ENCODE measurements at regions not wholly inside any gene's neighbourhood (a gene's known extent, or its start where the extent isn't known, plus 50 kb on each side); places are given as distances from the start of the nearest gene placed in this dataset.

- Histone ChIP-seq H3K36me3 (no peaks in the 10 kb centered on the region), H3K27ac (no peak overlapping the region), H3K9me3 (no peaks in the 10 kb centered on the region), H3K4me1 (peaks cover 6 to 43% (median 18%) of the 10 kb centered on the region in 4 donors), H3K4me3 (no peak overlapping the region), H3K27me3 (no peaks in the 10 kb centered on the region)
- DNase-seq: no peak
- no peak for TF ChIP-seq CTCF (IDR thresholded peaks at IDR 0.05)
- no peak for TF ChIP-seq EP300 (IDR thresholded peaks at IDR 0.05)
- no peak for TF ChIP-seq POLR2AphosphoS5 (IDR thresholded peaks at IDR 0.05)
- TF ChIP-seq POLR2A (IDR thresholded peaks at IDR 0.05): no peak
- intact Hi-C loops (cut with DNase I; ENCODE audit: low total_unique reads): no loop called here
- WGBS, 5 donors: 87 to 97% (median 95%) methylated on average over 16 of the region's 16 CpGs
Measured at GRCh38 chr6:168161371-168161750, 82.3 kb upstream of the FRMD1 start.

- intact Hi-C loops (cut with DNase I; ENCODE audit: low total_unique reads): no loop called here
- WGBS, 5 donors: 93 to 97% (median 95%) methylated on average over 22 to 25 of the region's 25 CpGs
Measured at GRCh38 chr6:168160506-168161370, 81.7 kb upstream of the FRMD1 start.

GRCh38 chr6:168159506-168159905 is 80.5 kb upstream of the FRMD1 start:
- Histone ChIP-seq H3K4me1 (peaks cover 6 to 47% (median 18%) of the 10 kb centered on the region in 4 donors), H3K36me3 (no peaks in the 10 kb centered on the region), H3K27me3 (no peaks in the 10 kb centered on the region), H3K4me3 (no peak overlapping the region), H3K9me3 (no peaks in the 10 kb centered on the region), H3K27ac (no peak overlapping the region)
- intact Hi-C loops (cut with DNase I; ENCODE audit: low total_unique reads): no loop called here
- no peak for DNase-seq
- WGBS, 5 donors: 83 to 97% (median 86%) methylated on average over 8 of the region's 8 CpGs
- TF ChIP-seq POLR2A (IDR thresholded peaks at IDR 0.05) (no peak), CTCF (IDR thresholded peaks at IDR 0.05) (no peak), EP300 (IDR thresholded peaks at IDR 0.05) (no peak), POLR2AphosphoS5 (IDR thresholded peaks at IDR 0.05) (no peak)

More at GRCh38 chr6:168160506-168161370, 81.7 kb upstream of the FRMD1 start:
- no peak for TF ChIP-seq POLR2AphosphoS5 (IDR thresholded peaks at IDR 0.05)
- Histone ChIP-seq H3K36me3 (no peaks in the 10 kb centered on the region), H3K4me3 (no peak overlapping the region), H3K4me1 (peaks cover 6 to 47% (median 18%) of the 10 kb centered on the region in 4 donors), H3K9me3 (no peaks in the 10 kb centered on the region), H3K27ac (no peak overlapping the region), H3K27me3 (no peaks in the 10 kb centered on the region)
- DNase-seq: no peak

GRCh38 chr6:168158980-168159349 is 80.0 kb upstream of the FRMD1 start:
- no peaks in the 10 kb centered on the region for H3K36me3 ChIP-seq
- no peaks in the 10 kb centered on the region for H3K27me3 ChIP-seq
- H3K27ac ChIP-seq: no peak overlapping the region
- 87 to 94% (median 91%) methylated on average over 11 of the region's 11 CpGs for WGBS, 5 donors
- H3K4me3 ChIP-seq: no peak overlapping the region
- no peak for DNase-seq
- intact Hi-C loops (cut with DNase I; ENCODE audit: low total_unique reads): no loop called here
- H3K4me1 ChIP-seq: peaks cover 6 to 47% (median 18%) of the 10 kb centered on the region in 4 donors
- TF ChIP-seq CTCF (IDR thresholded peaks at IDR 0.05) (no peak), EP300 (IDR thresholded peaks at IDR 0.05) (no peak), POLR2AphosphoS5 (IDR thresholded peaks at IDR 0.05) (no peak), POLR2A (IDR thresholded peaks at IDR 0.05) (no peak)
- no peaks in the 10 kb centered on the region for H3K9me3 ChIP-seq

Measured in stomach (tissue), 8 donors.